ENCODE measurements at regions not wholly inside any gene's neighbourhood (a gene's known extent, or its start where the extent isn't known, plus 50 kb on each side); places are given as distances from the start of the nearest gene placed in this dataset.
A peak's percentile ranks its signal among the peaks of the same experiment; 100 is the strongest.

GRCh38 chr1:5458248-5458647 lies 534.0 kb downstream of the NPHP4 start:
- DNase-seq, result no peak

DNA sequence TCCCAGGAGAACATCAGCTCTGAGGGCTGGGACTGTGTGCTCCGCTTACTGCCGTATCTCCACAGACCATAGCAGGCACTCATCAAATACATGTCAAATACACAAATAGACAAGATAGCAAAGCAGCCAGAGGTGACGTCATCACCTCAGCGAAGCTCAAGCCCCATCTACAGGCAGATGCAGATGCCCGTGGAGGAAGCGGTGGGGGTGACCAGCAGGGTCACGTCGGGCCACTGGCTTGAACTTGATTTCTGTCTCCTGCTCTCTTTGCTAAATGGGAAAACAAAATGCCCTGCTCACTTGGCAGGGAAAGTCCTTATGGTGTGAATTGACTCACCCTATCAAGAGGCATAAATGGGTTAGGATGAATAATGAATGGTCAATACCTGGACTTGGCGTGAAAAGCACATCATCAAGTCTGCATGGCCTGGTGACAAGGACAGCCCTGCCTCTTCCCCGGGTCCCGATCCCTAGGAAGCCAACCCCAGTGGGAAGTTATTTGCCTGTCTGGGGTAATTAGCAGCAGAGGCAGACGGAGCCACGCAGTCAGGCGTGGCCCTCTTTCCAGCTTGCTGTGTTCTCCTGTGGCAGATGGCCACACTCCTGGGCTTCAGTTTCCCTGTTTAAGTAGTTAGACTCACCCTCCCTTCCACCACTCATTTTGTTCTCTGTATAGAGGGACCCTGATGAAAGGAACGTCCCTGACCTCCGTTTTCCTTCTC lies 536.0 kb downstream of the NPHP4 start:
- DNase-seq, result no peak

- DNase-seq, result no peak
Measured at GRCh38 chr1:5455651-5456050, 536.6 kb downstream of the NPHP4 start.

GRCh38 chr1:5455056-5455455 lies 537.2 kb downstream of the NPHP4 start:
- no peak for DNase-seq

DNA sequence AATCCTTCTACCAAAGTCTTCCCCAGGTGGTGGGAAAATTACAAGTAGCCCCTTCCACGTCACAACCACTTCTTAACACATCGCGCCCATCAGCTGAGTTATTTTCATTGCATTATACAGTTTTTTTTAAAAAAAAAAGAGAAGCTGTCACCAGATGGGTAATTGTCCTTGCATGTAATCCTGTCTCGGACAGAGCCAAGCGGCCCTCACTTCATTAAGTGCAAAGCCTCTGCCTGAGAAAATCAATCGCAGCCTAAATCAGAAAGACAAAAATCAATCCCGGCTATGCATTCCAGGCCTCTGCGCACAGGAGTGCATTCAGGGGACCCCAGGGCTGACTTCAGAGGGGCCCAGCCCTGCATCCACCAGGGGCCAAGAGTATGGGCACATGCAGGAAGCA lies 538.9 kb downstream of the NPHP4 start:
- no peak for DNase-seq

DNA sequence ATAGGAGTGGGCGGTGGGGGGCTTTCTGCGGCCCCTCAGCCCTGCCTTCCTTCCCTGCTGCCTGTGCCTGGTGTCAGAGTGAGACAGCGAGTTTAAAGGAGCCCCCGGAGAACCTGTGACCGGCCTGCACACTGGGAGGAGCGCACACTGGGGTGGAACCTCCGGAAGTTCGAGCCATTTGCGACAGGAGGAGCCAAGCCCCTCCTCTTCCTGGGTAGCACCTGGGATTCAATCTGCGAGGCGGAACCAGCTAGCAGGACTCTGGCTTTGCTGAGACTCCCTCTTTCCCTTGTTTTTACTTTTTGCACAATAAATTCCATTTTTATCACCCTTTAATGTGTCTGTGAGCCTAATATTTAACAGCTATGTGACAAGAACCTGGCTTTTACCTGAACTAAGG lies 540.6 kb downstream of the NPHP4 start:
- DNase-seq, result no peak

DNA sequence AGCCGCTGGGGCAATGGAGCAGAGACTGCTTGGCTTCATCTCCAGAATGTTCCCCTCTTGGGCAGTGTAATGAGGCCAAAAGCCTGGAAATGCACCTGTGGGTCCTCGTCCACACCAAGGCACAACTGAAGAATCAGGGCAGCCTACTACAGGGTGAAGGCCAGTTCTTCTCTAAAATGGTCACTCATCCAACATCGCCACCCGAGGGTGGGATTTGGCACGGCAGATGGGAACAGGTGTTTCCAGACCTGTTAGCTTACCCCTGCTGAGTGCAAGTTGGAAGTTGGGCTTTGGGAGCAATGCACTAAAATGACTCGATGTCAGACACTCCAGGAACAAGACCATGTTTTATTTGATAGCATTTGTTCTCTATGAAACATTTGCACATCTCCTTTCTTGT lies 543.7 kb downstream of the NPHP4 start:
- no peak for DNase-seq

- DNase-seq, result no peak
Measured at GRCh38 chr1:5447503-5447960, 544.7 kb downstream of the NPHP4 start.

- no peak for DNase-seq
Measured at GRCh38 chr1:5444396-5444795, 547.8 kb downstream of the NPHP4 start.

GRCh38 chr1:5436808-5437207 lies 555.4 kb downstream of the NPHP4 start:
- DNase-seq, result no peak

- no peak for DNase-seq
Measured at GRCh38 chr1:5435414-5435813, 556.8 kb downstream of the NPHP4 start.

DNA sequence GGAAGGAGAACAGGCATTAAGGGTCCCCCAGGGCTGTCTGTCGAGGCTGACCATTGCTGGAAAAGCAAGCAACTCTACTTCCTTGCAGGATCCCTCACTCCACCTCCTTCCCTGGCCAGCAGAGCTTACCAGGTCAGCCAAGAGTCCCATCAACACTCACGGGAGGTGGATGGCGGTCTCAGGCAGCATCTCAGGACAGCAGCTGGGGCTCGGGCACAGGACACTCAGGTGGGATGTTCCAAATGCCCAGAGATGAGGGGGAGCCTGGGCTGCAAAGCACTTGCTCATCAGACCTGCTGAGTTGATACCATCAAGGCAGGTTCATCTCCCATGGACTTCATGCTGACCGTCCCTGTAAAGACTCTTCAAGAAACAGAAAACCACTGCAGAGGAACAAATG lies 559.8 kb downstream of the NPHP4 start:
- no peak for DNase-seq

DNA sequence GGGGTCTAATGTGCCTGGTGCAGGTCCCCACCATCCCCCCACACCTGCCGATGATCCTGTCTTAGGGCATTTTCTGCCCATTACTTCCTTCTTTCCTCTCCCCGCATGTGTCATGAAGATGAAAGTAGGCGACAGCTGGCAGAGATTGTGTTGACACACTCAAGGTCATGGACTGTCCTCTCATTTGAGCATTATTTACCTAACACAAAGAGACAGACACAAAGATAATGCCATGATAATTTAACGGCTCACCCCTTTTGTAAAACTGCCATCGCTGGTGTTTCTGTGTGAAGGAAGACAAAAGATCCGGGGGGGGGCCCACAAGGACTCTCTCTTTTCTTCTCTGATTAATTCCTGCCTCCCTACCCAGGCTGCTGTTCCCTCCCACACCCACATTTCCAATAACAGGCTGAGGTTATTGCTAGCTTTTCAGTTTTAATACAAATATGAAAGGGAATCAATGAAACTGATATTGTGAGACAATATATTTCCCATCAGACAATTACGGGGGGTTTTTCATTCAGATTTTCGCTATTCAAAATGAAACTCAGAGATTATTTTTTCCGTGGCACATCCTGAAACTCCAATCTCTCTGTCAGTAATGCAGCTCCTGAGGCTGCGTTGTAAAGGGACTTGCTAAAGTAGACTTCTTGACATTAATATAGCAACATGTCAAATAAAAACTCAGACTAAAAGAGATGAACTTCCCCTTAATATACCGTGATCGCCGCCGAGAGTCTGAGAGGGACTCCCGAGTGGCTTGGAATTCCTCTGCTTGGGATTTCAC lies 561.1 kb downstream of the NPHP4 start:
- no peak for DNase-seq

GRCh38 chr1:5430136-5430535 lies 562.1 kb downstream of the NPHP4 start:
- DNase-seq, result no peak

GRCh38 chr1:5428351-5428750 lies 563.9 kb downstream of the NPHP4 start:
- no peak for DNase-seq

DNA sequence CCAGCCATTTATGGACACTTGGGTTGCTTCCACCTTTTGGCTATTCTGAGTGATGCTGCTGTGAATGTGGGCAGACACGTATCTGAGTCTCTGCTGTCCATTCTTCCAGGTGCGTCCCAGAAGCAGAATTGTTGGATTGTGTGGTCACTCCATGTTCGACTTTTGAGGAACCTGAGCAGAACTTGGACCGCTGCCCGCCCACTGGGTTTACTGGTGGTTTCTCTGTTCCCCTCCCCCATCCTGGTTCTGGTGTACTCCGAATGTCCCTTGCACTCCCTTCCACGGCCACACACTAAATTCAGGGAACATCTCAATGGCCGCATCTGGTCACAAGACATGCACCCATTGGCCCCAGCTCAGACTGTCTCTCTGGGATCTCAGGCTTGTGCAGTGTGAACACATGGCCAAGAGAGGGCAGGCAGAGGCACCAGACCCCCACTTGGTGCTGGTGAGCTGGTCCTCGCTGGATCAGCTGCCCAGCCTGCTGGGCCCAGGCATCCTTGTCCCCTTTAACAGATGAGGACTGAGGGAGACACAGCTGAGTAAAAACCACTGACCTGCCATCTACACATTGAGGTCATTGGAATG lies 565.1 kb downstream of the NPHP4 start:
- no peak for DNase-seq

DNA sequence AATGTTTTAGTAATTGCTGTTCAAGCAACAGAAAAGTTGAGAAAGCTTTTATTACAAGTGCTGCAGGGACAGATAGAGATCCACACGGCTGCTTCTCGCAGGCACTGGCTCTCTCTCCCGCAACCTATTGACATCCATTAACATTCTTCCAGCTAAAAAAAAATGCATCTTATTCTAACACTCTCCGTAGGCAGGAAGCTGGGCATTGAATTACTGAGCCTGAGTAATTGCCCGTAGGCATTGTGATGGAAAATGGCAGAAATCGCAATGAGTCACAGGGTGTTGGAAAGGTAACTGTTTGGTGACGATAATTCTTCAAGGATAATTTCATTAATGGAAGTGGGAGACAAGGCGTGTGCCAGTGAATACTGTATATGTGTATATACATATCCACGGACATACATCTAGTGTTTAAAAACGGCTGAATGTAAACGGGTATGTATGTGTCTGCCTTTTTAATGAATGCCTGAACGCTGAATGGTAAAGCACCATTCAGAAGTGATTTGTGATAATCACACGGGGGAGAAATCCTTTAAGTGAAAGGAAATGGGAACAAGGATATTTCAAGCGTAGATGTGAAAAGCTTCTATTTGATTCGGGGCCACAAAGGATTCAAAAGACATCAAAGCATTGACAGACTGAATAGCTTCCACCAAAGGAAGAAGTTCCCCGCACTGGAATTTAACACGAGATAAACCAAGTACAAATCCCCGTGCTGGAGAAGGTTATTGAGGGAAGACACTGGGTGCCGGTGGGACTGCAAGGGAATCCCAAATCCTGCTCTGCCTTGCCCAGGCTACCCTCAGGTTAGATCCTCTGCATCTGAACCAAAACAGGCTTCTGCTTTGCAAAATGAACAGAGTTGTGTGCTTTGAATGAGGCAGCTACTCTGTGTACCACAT lies 567.2 kb downstream of the NPHP4 start:
- peak; percentile 12 for DNase-seq

DNA sequence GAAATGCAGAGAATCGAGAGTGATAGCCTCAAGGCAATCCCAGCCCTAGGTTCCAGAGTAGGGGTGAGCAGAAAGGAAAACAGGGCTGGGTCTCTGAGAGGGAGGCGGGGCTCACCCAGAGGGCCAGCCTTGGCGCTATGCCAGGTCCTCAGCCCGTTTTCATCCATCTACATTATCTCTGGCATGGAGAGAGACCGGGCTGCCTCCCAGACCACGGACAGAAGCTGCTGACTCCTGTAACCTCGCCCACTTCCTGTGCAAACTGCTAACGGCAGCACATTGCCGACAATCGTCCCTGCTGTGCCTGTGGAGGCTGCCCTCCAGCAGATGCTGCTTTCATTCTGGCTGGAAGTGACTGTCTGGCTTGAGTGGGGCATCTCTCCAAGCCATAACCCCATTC lies 569.1 kb downstream of the NPHP4 start:
- DNase-seq, result no peak

- DNase-seq, result no peak
Measured at GRCh38 chr1:5419501-5419900, 572.7 kb downstream of the NPHP4 start.

DNA sequence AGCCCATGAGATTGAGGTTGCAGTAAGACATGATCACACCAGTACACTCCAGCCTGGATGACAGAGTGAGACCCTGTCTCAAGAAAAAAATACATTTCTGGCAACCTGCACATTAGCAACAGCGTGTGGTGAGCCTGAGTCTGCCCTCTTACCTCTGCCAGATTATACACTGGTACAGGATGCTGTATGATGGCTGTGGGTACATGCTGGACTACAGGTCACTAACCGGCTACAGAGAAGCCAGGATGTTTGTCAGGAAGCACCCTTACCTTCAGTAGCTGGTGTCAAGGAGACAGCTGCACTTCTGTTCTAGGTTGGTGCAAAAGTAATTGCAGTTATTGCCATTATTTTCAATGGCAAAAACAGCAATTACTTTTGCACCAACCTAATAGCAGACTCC lies 575.7 kb downstream of the NPHP4 start:
- no peak for DNase-seq

DNA sequence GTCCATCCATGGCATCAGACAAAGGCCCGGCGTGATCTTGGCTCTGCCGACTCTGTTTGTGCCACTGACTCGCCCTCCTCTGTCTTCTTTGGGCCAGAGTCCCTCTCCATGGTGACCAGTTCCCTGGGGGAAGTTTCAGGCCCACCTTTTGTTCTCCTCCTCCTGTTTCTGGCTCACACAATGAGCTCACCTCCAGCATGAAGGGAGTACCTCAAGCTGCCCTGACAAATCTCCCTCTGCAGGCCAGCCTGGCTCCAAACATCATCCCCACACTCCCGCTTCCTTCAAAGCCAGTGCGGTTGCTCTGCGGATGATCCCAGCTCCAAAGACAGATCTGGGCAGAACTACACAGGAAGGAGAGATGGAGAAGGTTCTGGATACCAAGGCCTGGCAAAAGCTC lies 576.6 kb downstream of the NPHP4 start:
- DNase-seq, result no peak

DNA sequence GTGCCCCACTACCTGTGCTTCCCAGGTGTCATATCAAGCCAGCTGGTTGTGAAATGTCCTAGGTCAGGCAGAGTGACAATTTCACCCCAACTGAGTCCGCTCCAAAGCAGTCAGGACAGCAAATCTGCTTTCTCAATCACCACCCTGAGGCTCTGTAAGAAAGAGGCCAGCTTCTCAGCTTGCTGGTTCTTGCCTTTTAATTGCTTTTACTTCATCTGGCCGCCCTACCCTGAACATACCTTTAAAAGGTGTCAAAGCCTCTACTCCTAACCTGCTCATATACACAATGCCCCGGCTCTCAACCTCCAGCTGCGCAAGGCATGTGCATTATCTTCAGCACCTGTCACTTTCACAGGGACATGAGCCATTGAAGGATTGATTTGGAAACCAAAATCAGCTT lies 581.6 kb downstream of the NPHP4 start:
- DNase-seq, result no peak

- no peak for DNase-seq
Measured at GRCh38 chr1:5408401-5408800, 583.8 kb downstream of the NPHP4 start.

Data from right kidney (tissue), 1 donor.